Activated CD4-positive, alpha-beta T cell treated with anti-CD3 and anti-CD28 coated beads, Interleukin-2, amount 50 U/mL, for 24 hours (primary cell): ENCODE measurements at regions not wholly inside any gene's neighbourhood (a gene's known extent, or its start where the extent isn't known, plus 50 kb on each side); places are given as distances from the start of the nearest gene placed in this dataset.
"Not testable (repeated sequence)": the region's sequence is repeated elsewhere in the genome, so short reads cannot be mapped to it uniquely, and the experiment has no call there.

Source experiments
- DNase-seq, 2 donors: peaks; one replicate each; pipeline ENCODE4 v3.0.0-alpha.2; 2020; ENCODE audit warnings: low read depth in 1 of 2, low spot score in 1 of 2

- DNase-seq, result no peak
Measured at GRCh38 chr14:30218907-30219306, 291.3 kb upstream of the PRKD1 start.

GRCh38 chr14:30221546-30221945 lies 293.9 kb upstream of the PRKD1 start:
- DNase-seq, result no peak

GRCh38 chr14:30223385-30223785 lies 295.7 kb upstream of the PRKD1 start:
- DNase-seq, result no peak

- no peak for DNase-seq
Measured at GRCh38 chr14:30223966-30224365, 296.3 kb upstream of the PRKD1 start.

- DNase-seq, result no peak
Measured at GRCh38 chr14:30225176-30225575, 297.5 kb upstream of the PRKD1 start.

- no peak for DNase-seq
Measured at GRCh38 chr14:30227436-30227835, 299.8 kb upstream of the PRKD1 start.

- no peak for DNase-seq
Measured at GRCh38 chr14:30227876-30228275, 300.2 kb upstream of the PRKD1 start.

- DNase-seq, result no peak
Measured at GRCh38 chr14:30230719-30231118, 303.1 kb upstream of the PRKD1 start.

- DNase-seq, result no peak
Measured at GRCh38 chr14:30234966-30235365, 307.3 kb upstream of the PRKD1 start.

GRCh38 chr14:30235485-30235884 lies 307.8 kb upstream of the PRKD1 start:
- no peak for DNase-seq

GRCh38 chr14:30238936-30239335 lies 311.3 kb upstream of the PRKD1 start:
- no peak for DNase-seq

GRCh38 chr14:30240018-30240417 lies 312.4 kb upstream of the PRKD1 start:
- no peak for DNase-seq

GRCh38 chr14:30240685-30241084 lies 313.0 kb upstream of the PRKD1 start:
- no peak for DNase-seq

- DNase-seq, result no peak
Measured at GRCh38 chr14:30242744-30243143, 315.1 kb upstream of the PRKD1 start.

GRCh38 chr14:30243207-30243606 lies 315.6 kb upstream of the PRKD1 start:
- no peak for DNase-seq

GRCh38 chr14:30243805-30244204 lies 315.2 kb upstream of the G2E3 start:
- no peak for DNase-seq

GRCh38 chr14:30244348-30244747 lies 314.6 kb upstream of the G2E3 start:
- not testable (repeated sequence) for DNase-seq

- DNase-seq, result no peak
Measured at GRCh38 chr14:30251017-30251416, 307.9 kb upstream of the G2E3 start.

- DNase-seq, result no peak
Measured at GRCh38 chr14:30251557-30252100, 307.3 kb upstream of the G2E3 start.

GRCh38 chr14:30252151-30252550 lies 306.8 kb upstream of the G2E3 start:
- no peak for DNase-seq

GRCh38 chr14:30252783-30253674 lies 305.9 kb upstream of the G2E3 start:
- no peak for DNase-seq

GRCh38 chr14:30256627-30257026 lies 302.3 kb upstream of the G2E3 start:
- DNase-seq, result no peak
